ENCODE measurements at regions not wholly inside any gene's neighbourhood (a gene's known extent, or its start where the extent isn't known, plus 50 kb on each side); places are given as distances from the start of the nearest gene placed in this dataset.
"Not testable (repeated sequence)": the region's sequence is repeated elsewhere in the genome, so short reads cannot be mapped to it uniquely, and the experiment has no call there.

- peak overlapping the region; percentile 62 for H3K4me3 Mint-ChIP-seq
- peaks cover 6% of the 10 kb centered on the region for H3K9me3 Mint-ChIP-seq
- H3K4me1 Mint-ChIP-seq (ENCODE audit: unreplicated experiment): peaks cover 5% of the 10 kb centered on the region
- DNase-seq (ENCODE audit: extremely low spot score, unreplicated experiment): no peak
- H3K27me3 Mint-ChIP-seq: no peaks in the 10 kb centered on the region
- H3K27ac Mint-ChIP-seq: peak overlapping the region; percentile 87
- no peak for TF ChIP-seq CTCF (conservative IDR thresholded peaks at IDR 0.05)
- H3K36me3 Mint-ChIP-seq: no peaks in the 10 kb centered on the region
These were observed 318.0 kb downstream of the TAF11L14 start for GRCh38 chr5:17952231-17952630.

DNA sequence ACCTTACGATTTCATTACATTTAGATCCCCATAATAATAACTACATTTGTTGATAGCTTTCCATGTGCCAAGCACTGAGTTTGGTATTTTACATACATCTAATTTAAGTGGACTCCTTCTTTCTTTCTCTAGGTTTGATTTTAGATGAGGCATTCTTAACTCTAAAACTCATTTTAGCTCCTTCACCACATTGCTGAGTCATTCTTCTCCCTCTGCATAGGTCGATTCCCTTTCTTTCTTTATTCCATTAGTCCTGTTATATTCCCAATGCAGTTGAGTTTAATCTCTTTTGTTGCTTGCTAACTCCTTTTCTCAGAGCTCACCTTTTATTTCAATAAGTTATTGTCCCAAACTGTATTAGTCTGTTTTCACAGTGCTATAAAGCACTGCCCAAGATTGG lies 329.8 kb downstream of the TAF11L14 start:
- no peaks in the 10 kb centered on the region for H3K36me3 Mint-ChIP-seq
- H3K27me3 Mint-ChIP-seq: no peaks in the 10 kb centered on the region
- TF ChIP-seq CTCF (conservative IDR thresholded peaks at IDR 0.05): no peak
- peaks cover 14% of the 10 kb centered on the region for H3K9me3 Mint-ChIP-seq
- DNase-seq (ENCODE audit: extremely low spot score, unreplicated experiment): no peak
- H3K27ac Mint-ChIP-seq: no peak overlapping the region
- H3K4me3 Mint-ChIP-seq: no peak overlapping the region
- no peaks in the 10 kb centered on the region for H3K4me1 Mint-ChIP-seq (ENCODE audit: unreplicated experiment)

DNA sequence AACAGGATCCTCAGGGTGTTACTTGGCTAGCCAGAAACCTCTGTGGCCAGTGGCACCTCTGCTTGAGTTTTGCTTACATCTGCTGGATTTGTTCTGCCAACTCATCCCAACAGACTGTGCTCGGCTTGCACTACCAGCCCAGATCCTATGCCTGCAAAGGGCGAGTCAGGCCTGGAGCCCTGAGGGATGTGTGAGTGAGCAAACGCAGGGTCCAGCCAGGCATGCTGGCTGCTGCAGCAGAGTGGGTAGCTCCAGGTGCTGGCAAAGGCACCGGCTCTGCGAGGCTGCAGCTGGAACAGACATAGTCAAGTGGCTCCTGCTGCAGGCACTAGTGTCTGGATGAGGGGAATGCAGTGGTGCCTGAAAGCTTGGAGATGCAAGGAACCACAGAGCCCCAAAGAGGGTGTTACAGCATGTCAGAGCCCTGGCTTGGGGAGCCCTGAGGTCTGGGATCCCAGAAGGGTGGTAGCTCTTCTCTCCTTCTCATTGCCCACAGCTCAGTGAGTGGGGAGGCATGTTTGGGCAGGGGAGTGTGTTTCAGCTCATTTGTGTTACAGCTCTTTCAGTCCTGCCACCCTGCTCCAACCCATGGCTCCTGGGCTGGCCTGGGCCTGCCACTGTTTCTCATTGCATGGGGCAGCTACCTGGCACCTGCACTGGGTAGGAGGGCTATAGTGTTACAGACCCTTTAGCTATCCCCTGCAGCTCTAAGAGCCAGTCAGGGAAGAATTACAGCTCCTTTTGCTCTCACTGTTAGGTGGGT lies 332.6 kb downstream of the TAF11L14 start:
- Mint-ChIP-seq H3K4me1 (ENCODE audit: unreplicated experiment) (no peaks in the 10 kb centered on the region), H3K36me3 (no peaks in the 10 kb centered on the region), H3K27me3 (no peaks in the 10 kb centered on the region), H3K9me3 (peaks cover 6% of the 10 kb centered on the region), H3K4me3 (no peak overlapping the region), H3K27ac (no peak overlapping the region)
- DNase-seq (ENCODE audit: extremely low spot score, unreplicated experiment): no peak
- TF ChIP-seq CTCF (conservative IDR thresholded peaks at IDR 0.05): no peak

DNA sequence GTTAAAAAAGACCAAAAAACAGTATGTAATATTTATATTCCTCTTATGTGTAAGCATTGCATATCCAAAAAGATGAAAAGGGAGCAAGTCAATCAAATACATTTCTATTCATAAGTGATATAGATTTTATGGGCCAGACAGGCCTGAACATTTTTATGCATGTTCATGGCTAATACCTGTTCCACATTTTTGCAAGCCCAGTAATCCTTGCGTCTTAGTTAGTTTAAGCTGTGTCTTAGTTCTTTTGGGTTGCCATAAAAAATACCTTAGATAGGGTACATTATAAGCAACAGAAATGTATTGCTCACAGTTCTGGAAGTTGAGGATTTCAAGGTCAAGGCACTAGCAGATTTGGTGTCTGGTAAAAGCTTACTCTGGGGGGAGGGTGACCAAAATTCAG lies 342.1 kb downstream of the TAF11L14 start:
- Mint-ChIP-seq H3K36me3 (no peaks in the 10 kb centered on the region), H3K4me3 (no peak overlapping the region), H3K27me3 (no peaks in the 10 kb centered on the region), H3K9me3 (no peaks in the 10 kb centered on the region), H3K27ac (no peak overlapping the region), H3K4me1 (ENCODE audit: unreplicated experiment) (no peaks in the 10 kb centered on the region)
- DNase-seq (ENCODE audit: extremely low spot score, unreplicated experiment): no peak
- no peak for TF ChIP-seq CTCF (conservative IDR thresholded peaks at IDR 0.05)

DNA sequence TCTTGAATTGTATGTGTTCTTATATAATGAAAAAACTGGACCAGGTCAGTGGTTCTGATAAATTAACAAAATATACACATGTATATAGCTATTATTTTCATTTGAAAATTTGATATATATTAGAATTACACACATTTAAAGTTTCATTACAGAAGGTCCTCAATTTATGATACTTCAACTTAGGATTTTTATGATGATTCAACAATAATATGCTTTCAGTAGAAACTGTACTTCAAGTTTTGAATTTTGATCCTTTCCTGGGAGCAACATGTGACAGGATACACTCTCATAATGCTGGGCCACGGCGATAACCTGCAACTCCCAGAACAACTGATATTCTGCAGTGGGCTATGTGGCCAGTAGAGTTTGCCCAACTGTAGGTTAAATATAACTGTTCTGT lies 344.7 kb downstream of the TAF11L14 start:
- Mint-ChIP-seq H3K4me3 (no peak overlapping the region), H3K36me3 (no peaks in the 10 kb centered on the region), H3K27me3 (no peaks in the 10 kb centered on the region), H3K27ac (no peak overlapping the region), H3K9me3 (no peaks in the 10 kb centered on the region), H3K4me1 (ENCODE audit: unreplicated experiment) (no peaks in the 10 kb centered on the region)
- no peak for TF ChIP-seq CTCF (conservative IDR thresholded peaks at IDR 0.05)
- no peak for DNase-seq (ENCODE audit: extremely low spot score, unreplicated experiment)

DNA sequence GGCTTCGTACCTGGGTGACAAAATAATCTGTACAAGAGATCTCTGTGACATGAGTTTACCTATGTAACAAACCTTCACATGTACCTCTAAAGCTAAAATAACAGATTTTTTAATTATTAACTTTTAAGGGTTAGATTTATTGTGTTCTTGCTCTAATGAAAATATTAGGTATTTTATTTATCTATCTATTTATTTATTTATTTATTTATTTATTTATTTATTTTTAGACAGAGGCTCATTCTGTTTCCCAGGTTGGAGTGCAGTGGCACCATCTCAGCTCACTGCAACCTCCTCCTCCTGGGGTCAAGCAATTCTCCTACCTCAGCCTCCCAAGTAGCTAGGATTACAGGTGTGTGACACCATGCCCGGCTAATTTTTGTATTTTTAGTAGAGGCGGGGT lies 348.4 kb downstream of the TAF11L14 start:
- H3K4me1 Mint-ChIP-seq (ENCODE audit: unreplicated experiment); H3K9me3 Mint-ChIP-seq; H3K4me3 Mint-ChIP-seq; H3K36me3 Mint-ChIP-seq; H3K27me3 Mint-ChIP-seq; H3K27ac Mint-ChIP-seq; DNase-seq (ENCODE audit: extremely low spot score, unreplicated experiment): not testable (repeated sequence)
